ENCODE measurements at regions not wholly inside any gene's neighbourhood (a gene's known extent, or its start where the extent isn't known, plus 50 kb on each side); places are given as distances from the start of the nearest gene placed in this dataset.

- TF ChIP-seq CTCF (IDR thresholded peaks at IDR 0.05; ENCODE audit: control extremely low read depth, extremely low read depth): no peak
- H3K4me3 ChIP-seq: no peak overlapping the region
- 69 to 95% methylated on average over 2 of the region's 2 CpGs for WGBS, 2 donors
- H3K9me3 ChIP-seq (ENCODE audit: control insufficient read depth in 4 of 4, insufficient read depth in 3 of 4, low read length in 3 of 4): no peaks in the 10 kb centered on the region
- H3K36me3 ChIP-seq (ENCODE audit: control insufficient read depth in 4 of 4, insufficient read depth in 4 of 4, low read length in 4 of 4): no peaks in the 10 kb centered on the region
- H3K9ac ChIP-seq (ENCODE audit: insufficient read depth in 1 of 2, low read length in 2 of 2): no peak overlapping the region
- H3K4me1 ChIP-seq (ENCODE audit: control insufficient read depth in 5 of 5, insufficient read depth in 5 of 5, low read length in 5 of 5): peaks cover 0 to 7% (median 2%) of the 10 kb centered on the region in 5 donors
- ATAC-seq (ENCODE audit: insufficient read depth, low FRiP score) (no peak), DNase-seq (no peak)
- H3K27ac ChIP-seq (ENCODE audit: low read depth in 1 of 2, low read length in 1 of 2): no peak overlapping the region
- H3K27me3 ChIP-seq (ENCODE audit: control insufficient read depth in 3 of 3, insufficient read depth in 3 of 3, low read length in 2 of 3): no peaks in the 10 kb centered on the region
Measured at GRCh38 chrX:150086371-150086770, 148.1 kb upstream of the EOLA2 start.

GRCh38 chrX:150087612-150088011 lies 149.3 kb upstream of the EOLA2 start:
- 68 to 97% methylated on average over 2 of the region's 2 CpGs for WGBS, 2 donors

GRCh38 chrX:150088042-150088441 lies 149.8 kb upstream of the EOLA2 start:
- no peak for ATAC-seq (ENCODE audit: insufficient read depth, low FRiP score)
- no peak overlapping the region for H3K9ac ChIP-seq (ENCODE audit: insufficient read depth in 1 of 2, low read length in 2 of 2)

More at GRCh38 chrX:150087612-150088011, 149.3 kb upstream of the EOLA2 start:
- Histone ChIP-seq H3K4me1 (ENCODE audit: control insufficient read depth in 5 of 5, insufficient read depth in 5 of 5, low read length in 5 of 5) (peaks cover 0 to 7% (median 2%) of the 10 kb centered on the region in 5 donors), H3K27me3 (ENCODE audit: control insufficient read depth in 3 of 3, insufficient read depth in 3 of 3, low read length in 2 of 3) (no peaks in the 10 kb centered on the region), H3K9me3 (ENCODE audit: control insufficient read depth in 4 of 4, insufficient read depth in 3 of 4, low read length in 3 of 4) (no peaks in the 10 kb centered on the region), H3K9ac (ENCODE audit: insufficient read depth in 1 of 2, low read length in 2 of 2) (no peak overlapping the region), H3K4me3 (no peak overlapping the region), H3K36me3 (ENCODE audit: control insufficient read depth in 4 of 4, insufficient read depth in 4 of 4, low read length in 4 of 4) (no peaks in the 10 kb centered on the region), H3K27ac (ENCODE audit: low read depth in 1 of 2, low read length in 1 of 2) (no peak overlapping the region)
- TF ChIP-seq CTCF (IDR thresholded peaks at IDR 0.05; ENCODE audit: control extremely low read depth, extremely low read depth): no peak
- no peak for DNase-seq
- no peak for ATAC-seq (ENCODE audit: insufficient read depth, low FRiP score)

More at GRCh38 chrX:150088042-150088441, 149.8 kb upstream of the EOLA2 start:
- no peak for DNase-seq
- WGBS, 2 donors: 75 to 96% methylated on average over 5 of the region's 5 CpGs
- Histone ChIP-seq H3K36me3 (ENCODE audit: control insufficient read depth in 4 of 4, insufficient read depth in 4 of 4, low read length in 4 of 4) (no peaks in the 10 kb centered on the region), H3K4me3 (no peak overlapping the region), H3K4me1 (ENCODE audit: control insufficient read depth in 5 of 5, insufficient read depth in 5 of 5, low read length in 5 of 5) (peaks cover 0 to 7% (median 2%) of the 10 kb centered on the region in 5 donors), H3K27me3 (ENCODE audit: control insufficient read depth in 3 of 3, insufficient read depth in 3 of 3, low read length in 2 of 3) (no peaks in the 10 kb centered on the region), H3K27ac (ENCODE audit: low read depth in 1 of 2, low read length in 1 of 2) (no peak overlapping the region), H3K9me3 (ENCODE audit: control insufficient read depth in 4 of 4, insufficient read depth in 3 of 4, low read length in 3 of 4) (no peaks in the 10 kb centered on the region)
- no peak for TF ChIP-seq CTCF (IDR thresholded peaks at IDR 0.05; ENCODE audit: control extremely low read depth, extremely low read depth)
